GM19397 (cell line): ENCODE measurements at regions not wholly inside any gene's neighbourhood (a gene's known extent, or its start where the extent isn't known, plus 50 kb on each side); places are given as distances from the start of the nearest gene placed in this dataset.

Experiments
- ATAC-seq: cut with Tn5 transposase; IDR thresholded peaks from one replicate; pipeline ENCODE4 v1.9.1; 2021; ENCODE audit warnings: mild to moderate bottlenecking, moderate library complexity; ENCODE audit not compliant: unreplicated experiment

- no peak for ATAC-seq
These were observed 313.8 kb upstream of the DDX18 start for GRCh38 chr2:117500721-117501120.

GRCh38 chr2:117502121-117502520, 312.4 kb upstream of the DDX18 start:
- no peak for ATAC-seq

GRCh38 chr2:117512307-117512706, 302.2 kb upstream of the DDX18 start:
- no peak for ATAC-seq

- no peak for ATAC-seq
These were observed 300.1 kb upstream of the DDX18 start for GRCh38 chr2:117514371-117514770.

- no peak for ATAC-seq
These were observed 295.3 kb upstream of the DDX18 start for GRCh38 chr2:117519238-117519637.

- ATAC-seq: no peak
These were observed 294.8 kb upstream of the DDX18 start for GRCh38 chr2:117519721-117520120.

GRCh38 chr2:117523267-117523666, 291.2 kb upstream of the DDX18 start:
- no peak for ATAC-seq

GRCh38 chr2:117523711-117524238, 290.7 kb upstream of the DDX18 start:
- no peak for ATAC-seq

DNA sequence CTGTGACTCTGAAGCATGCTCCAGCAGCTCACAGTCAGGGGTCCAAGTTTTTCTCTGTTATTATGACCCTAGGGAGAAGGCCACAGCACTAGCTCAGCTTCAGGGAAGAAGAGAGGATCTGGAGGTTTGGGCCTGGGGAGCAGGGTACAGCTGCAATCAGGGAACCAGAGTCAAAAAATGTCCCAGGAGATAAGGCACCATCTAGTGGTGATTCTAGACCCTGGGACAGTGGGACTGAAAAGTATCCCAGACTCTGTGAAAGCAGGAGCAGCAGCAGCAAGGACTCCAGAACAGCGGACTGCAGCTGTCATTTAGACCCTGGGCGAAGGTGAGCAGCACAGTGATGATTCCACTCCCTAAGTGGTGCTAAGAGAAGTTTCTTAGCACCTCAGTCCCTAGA, 278.4 kb upstream of the DDX18 start:
- ATAC-seq: no peak

DNA sequence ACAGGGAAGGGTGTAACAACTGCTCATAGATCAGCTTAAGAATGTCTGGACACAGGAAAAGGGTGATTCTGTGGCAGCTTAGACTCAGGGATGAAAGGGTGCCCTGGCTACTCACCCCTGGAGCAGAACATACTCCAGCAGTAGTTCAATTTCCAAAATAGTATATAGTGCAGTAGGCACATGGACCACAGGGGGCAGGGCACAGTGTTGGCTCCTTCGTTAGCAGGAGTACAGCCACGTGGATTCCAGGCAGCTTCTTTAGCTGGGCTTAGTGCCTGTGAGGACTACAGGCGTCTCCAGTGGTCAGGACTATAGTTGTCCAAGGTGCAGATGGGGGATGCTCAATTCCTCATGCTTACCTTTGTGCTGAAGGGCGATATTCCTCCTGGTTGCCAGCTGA, 277.5 kb upstream of the DDX18 start:
- no peak for ATAC-seq

DNA sequence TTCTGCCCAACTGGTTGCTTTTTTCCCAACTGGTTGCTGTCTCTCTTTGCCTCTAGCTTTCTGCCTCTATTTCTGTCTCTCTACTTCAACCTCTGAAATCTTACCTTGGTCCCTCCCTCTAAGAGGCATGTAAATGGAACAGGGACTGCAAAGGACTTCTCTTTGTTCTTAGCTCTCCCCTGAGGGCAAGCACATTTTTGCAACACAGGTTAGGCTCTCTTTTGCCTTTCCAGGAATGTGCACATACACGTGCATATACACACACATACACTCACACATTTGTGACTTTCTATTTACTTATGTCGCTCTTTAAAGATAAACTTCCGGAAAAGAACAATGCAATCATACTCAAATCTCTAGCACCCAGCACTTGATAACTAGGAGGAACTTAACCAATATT, 262.6 kb upstream of the DDX18 start:
- no peak for ATAC-seq

- no peak for ATAC-seq
These were observed 261.0 kb upstream of the DDX18 start for GRCh38 chr2:117553448-117553847.

GRCh38 chr2:117555965-117556364, 258.5 kb upstream of the DDX18 start:
- ATAC-seq: no peak

GRCh38 chr2:117557626-117558025, 256.9 kb upstream of the DDX18 start:
- no peak for ATAC-seq

- no peak for ATAC-seq
These were observed 251.8 kb upstream of the DDX18 start for GRCh38 chr2:117562654-117563053.

DNA sequence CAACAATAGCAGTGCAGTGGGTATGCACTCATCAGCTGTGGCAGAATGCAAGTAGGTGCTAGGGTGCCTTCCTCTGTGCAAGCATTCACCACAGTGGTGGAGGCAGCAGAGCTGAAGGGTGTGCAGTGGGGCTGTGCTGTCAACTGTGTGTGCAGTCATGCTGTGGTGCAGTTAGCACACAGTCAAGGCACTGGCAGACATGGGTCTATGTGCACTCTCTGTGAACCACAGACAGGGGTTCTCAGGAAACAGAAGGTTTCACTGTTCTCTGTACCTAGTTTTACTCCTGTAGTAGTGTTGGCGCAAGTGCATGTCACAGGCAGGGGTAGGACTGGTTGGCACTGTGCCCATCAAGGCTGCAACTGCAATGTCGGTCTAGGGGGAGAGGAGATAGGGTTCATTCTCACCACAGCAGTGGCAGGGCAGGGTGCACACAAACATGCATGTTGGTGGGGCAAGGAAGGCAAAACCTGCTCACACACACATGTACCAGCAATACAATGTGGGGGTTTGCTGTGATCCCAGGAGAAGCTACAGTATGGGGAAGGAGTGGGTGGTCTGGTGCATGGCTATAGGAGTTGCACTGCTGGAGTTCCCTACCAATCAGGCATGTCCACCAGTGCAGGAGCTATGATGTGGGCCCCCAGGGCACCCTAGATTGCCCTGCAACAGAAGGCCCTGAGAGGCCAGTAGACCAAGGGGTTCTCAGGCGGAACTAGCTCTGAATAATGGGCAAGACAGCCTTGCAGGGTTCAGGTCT, 242.7 kb upstream of the DDX18 start:
- ATAC-seq: no peak

DNA sequence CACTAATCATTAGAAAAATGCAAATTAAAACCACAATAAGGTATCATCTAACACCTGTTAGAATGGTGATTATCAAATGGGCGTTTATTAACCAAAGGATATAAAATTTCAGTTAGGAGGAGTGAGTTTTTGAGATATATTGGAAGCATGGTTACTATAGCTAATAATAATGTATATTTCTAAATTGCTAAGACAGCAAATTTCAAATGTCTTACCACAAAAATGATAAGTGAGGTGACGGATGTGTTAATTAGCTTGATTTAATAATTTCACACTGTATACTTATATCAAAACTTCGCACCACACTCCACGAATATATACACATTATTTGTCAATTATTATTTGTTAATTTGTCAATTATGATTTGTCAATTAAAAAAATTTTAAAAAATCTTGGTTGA, 227.2 kb upstream of the DDX18 start:
- no peak for ATAC-seq

- ATAC-seq: no peak
These were observed 211.4 kb upstream of the DDX18 start for GRCh38 chr2:117603060-117603459.

- no peak for ATAC-seq
These were observed 210.9 kb upstream of the DDX18 start for GRCh38 chr2:117603567-117603966.

DNA sequence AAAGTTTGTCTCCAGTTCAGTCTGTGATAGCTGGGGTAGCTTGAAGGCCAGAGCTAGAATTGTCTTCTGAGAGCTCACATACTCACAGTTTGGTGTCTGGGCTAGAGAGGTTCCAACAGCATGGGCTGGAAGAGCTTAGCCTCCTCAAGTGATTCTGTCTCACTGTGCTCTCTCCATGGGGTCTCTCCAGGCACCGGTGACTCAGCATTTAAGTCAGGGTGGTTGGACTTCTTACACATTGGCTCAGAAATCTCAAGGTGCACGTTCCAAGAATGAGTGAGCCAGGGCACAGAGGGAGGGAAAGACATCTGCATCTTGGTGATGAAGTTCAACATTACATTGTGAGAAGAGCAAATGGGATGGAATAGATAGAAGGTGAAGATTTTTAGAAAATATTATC, 207.3 kb upstream of the DDX18 start:
- no peak for ATAC-seq

DNA sequence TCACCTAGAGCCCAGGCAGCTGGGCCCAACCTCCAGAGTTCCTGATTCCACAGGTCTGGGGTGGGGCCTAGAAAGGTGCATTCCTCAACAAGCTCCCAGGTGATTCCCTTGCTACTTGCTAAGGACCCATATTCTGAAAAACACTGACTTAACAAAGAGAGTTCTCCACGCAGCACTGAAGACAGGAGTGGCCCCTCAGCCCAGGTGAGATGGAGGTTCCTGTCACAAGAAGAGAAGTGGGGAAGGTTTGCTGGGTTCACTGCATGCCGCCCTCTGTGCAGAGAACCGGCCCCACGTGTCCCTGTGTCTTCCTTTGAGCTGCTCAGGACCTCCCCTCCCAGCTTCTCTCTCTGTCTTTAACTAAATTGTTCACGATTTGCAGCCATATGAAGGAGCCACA, 201.4 kb upstream of the DDX18 start:
- ATAC-seq: no peak

- ATAC-seq: no peak
These were observed 200.2 kb upstream of the DDX18 start for GRCh38 chr2:117614296-117614695.
